ENCODE measurements at regions not wholly inside any gene's neighbourhood (a gene's known extent, or its start where the extent isn't known, plus 50 kb on each side); places are given as distances from the start of the nearest gene placed in this dataset.

GRCh38 chr5:174295702-174296436 is 250.4 kb downstream of the NSG2 start:
- no peaks in the 10 kb centered on the region for H3K4me1 ChIP-seq (ENCODE audit: insufficient read depth, low read length)
- H3K9ac ChIP-seq (ENCODE audit: low read depth, low read length) = no peak overlapping the region
- no peaks in the 10 kb centered on the region for H3K36me3 ChIP-seq (ENCODE audit: insufficient read depth, low read length)
- H3K9me3 ChIP-seq (ENCODE audit: control insufficient read depth, insufficient read depth, low read length) = no peaks in the 10 kb centered on the region; the same call in 1 of the 2 replicates

- Histone ChIP-seq H3K4me1 (ENCODE audit: insufficient read depth, low read length) (0 out of 2 replicates have a peak, but pooled peaks cover 4% of the 10 kb centered on the region), H3K9ac (ENCODE audit: low read depth, low read length) (no peak overlapping the region), H3K9me3 (ENCODE audit: control insufficient read depth, insufficient read depth, low read length) (no peaks in the 10 kb centered on the region), H3K36me3 (ENCODE audit: insufficient read depth, low read length) (no peaks in the 10 kb centered on the region)
These were observed 254.8 kb downstream of the NSG2 start for GRCh38 chr5:174300118-174300940.

- H3K9me3 ChIP-seq (ENCODE audit: control insufficient read depth, insufficient read depth, low read length) = no peaks in the 10 kb centered on the region
- 0 out of 2 replicates have a peak, but pooled peaks cover 4% of the 10 kb centered on the region for H3K4me1 ChIP-seq (ENCODE audit: insufficient read depth, low read length)
- H3K36me3 ChIP-seq (ENCODE audit: insufficient read depth, low read length) = no peaks in the 10 kb centered on the region
- H3K9ac ChIP-seq (ENCODE audit: low read depth, low read length) = no peak overlapping the region
These were observed 255.6 kb downstream of the NSG2 start for GRCh38 chr5:174300941-174301761.

DNA sequence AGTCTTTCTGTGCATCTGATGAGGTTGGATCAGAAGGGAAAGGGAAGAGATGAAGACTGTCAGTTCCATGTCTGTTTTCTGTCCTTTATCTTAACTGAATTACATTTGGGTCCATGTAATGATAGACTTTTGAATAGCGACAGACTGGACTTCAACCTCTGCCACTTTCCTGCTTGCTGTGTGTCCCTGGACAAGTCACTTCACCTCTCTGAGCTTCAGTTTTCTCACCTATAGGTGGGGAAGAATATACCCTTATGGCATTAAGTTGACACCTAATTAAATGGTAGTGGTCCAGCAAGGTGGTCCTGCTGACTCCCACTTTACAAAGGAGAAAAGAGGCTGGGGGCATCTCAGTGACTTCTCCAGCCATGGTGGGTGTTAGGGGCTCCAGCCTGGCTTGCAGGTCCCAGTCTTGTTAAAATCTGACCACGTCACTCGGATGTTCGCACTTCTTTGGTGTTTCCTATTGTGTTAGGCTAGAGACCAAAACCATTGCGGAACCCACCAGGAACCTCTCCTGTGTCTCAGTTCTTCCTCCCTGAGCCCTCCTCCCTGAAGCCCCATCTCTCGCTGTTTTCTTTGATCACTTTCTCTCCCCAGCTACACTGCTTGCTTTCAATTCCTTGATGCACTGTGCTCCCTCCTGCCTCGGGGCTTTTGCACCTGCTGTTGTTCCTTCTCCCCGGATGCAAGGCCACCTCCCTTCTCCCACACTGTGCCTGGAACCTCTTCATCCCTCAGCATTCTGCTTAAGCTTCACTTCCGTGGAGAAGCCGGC is 256.5 kb downstream of the NSG2 start:
- H3K36me3 ChIP-seq (ENCODE audit: insufficient read depth, low read length) = no peaks in the 10 kb centered on the region
- 0 out of 2 replicates have a peak, but pooled peaks cover 4% of the 10 kb centered on the region for H3K4me1 ChIP-seq (ENCODE audit: insufficient read depth, low read length)
- H3K9me3 ChIP-seq (ENCODE audit: control insufficient read depth, insufficient read depth, low read length) = no peaks in the 10 kb centered on the region

GRCh38 chr5:174303035-174303434 is 257.5 kb downstream of the NSG2 start:
- Histone ChIP-seq H3K36me3 (ENCODE audit: insufficient read depth, low read length) (no peaks in the 10 kb centered on the region), H3K9me3 (ENCODE audit: control insufficient read depth, insufficient read depth, low read length) (no peaks in the 10 kb centered on the region), H3K9ac (ENCODE audit: low read depth, low read length) (no peak overlapping the region), H3K4me1 (ENCODE audit: insufficient read depth, low read length) (0 out of 2 replicates have a peak, but pooled peaks cover 4% of the 10 kb centered on the region)

More for the DNA sequence above, 256.5 kb downstream of the NSG2 start:
- H3K9ac ChIP-seq (ENCODE audit: low read depth, low read length) = no peak overlapping the region

GRCh38 chr5:174303437-174304045 is 258.0 kb downstream of the NSG2 start:
- no peaks in the 10 kb centered on the region for H3K9me3 ChIP-seq (ENCODE audit: control insufficient read depth, insufficient read depth, low read length)
- 0 out of 2 replicates have a peak, but pooled peaks cover 4% of the 10 kb centered on the region for H3K4me1 ChIP-seq (ENCODE audit: insufficient read depth, low read length)
- H3K36me3 ChIP-seq (ENCODE audit: insufficient read depth, low read length) = no peaks in the 10 kb centered on the region
- H3K9ac ChIP-seq (ENCODE audit: low read depth, low read length) = no peak overlapping the region

- no peaks in the 10 kb centered on the region for H3K36me3 ChIP-seq (ENCODE audit: insufficient read depth, low read length)
- H3K4me1 ChIP-seq (ENCODE audit: insufficient read depth, low read length) = 0 out of 2 replicates have a peak, but pooled peaks cover 4% of the 10 kb centered on the region
- H3K9me3 ChIP-seq (ENCODE audit: control insufficient read depth, insufficient read depth, low read length) = no peaks in the 10 kb centered on the region
- H3K9ac ChIP-seq (ENCODE audit: low read depth, low read length) = no peak overlapping the region
These were observed 259.8 kb downstream of the NSG2 start for GRCh38 chr5:174305241-174305681.

- no peaks in the 10 kb centered on the region for H3K36me3 ChIP-seq (ENCODE audit: insufficient read depth, low read length)
- no peak overlapping the region for H3K9ac ChIP-seq (ENCODE audit: low read depth, low read length)
- H3K9me3 ChIP-seq (ENCODE audit: control insufficient read depth, insufficient read depth, low read length) = no peaks in the 10 kb centered on the region
- H3K4me1 ChIP-seq (ENCODE audit: insufficient read depth, low read length) = no peaks in the 10 kb centered on the region
These were observed 261.0 kb downstream of the NSG2 start for GRCh38 chr5:174306345-174307030.

- H3K9me3 ChIP-seq (ENCODE audit: control insufficient read depth, insufficient read depth, low read length) = no peaks in the 10 kb centered on the region
- H3K36me3 ChIP-seq (ENCODE audit: insufficient read depth, low read length) = no peaks in the 10 kb centered on the region
- no peaks in the 10 kb centered on the region for H3K4me1 ChIP-seq (ENCODE audit: insufficient read depth, low read length)
- H3K9ac ChIP-seq (ENCODE audit: low read depth, low read length) = no peak overlapping the region
These were observed 261.5 kb downstream of the NSG2 start for GRCh38 chr5:174307031-174307408.

GRCh38 chr5:174307656-174308271 is 262.3 kb downstream of the NSG2 start:
- no peak overlapping the region for H3K9ac ChIP-seq (ENCODE audit: low read depth, low read length)
- H3K9me3 ChIP-seq (ENCODE audit: control insufficient read depth, insufficient read depth, low read length) = no peaks in the 10 kb centered on the region
- no peaks in the 10 kb centered on the region for H3K36me3 ChIP-seq (ENCODE audit: insufficient read depth, low read length)
- no peaks in the 10 kb centered on the region for H3K4me1 ChIP-seq (ENCODE audit: insufficient read depth, low read length)

DNA sequence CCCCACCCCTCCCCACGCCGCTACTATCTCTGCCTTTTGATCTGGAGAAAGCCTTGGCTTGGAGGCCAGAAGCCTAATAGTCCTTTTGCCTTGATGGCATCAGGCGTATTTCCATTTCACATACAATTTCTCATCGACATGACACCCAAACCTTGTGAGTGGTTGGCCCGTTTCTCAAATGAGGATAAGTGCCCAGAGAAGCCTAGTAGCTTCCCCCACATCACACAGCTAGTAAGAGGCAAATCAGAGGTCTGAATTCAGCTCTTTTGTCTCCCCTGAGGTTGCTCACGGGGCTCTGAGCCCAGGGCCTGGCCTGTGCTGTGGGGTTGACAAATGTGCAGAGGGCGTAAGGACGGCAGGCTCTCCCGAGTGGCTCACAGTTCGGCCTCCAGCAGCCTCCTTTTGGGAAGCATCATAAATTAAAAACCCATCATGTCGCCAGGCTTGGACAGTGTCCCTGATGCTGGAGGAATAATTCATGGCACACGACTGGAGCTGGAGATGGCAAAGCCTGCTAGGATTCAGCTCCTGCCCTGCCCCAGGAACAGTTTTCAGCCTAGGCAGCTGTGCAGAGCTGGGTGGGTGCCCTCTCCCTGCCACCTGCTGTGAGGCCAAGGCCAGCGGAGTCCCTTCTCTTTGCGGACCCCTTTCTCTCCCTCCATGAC is 263.8 kb downstream of the NSG2 start:
- Histone ChIP-seq H3K36me3 (ENCODE audit: insufficient read depth, low read length) (no peaks in the 10 kb centered on the region), H3K4me1 (ENCODE audit: insufficient read depth, low read length) (no peaks in the 10 kb centered on the region), H3K9ac (ENCODE audit: low read depth, low read length) (no peak overlapping the region), H3K9me3 (ENCODE audit: control insufficient read depth, insufficient read depth, low read length) (no peaks in the 10 kb centered on the region)

- H3K9ac ChIP-seq (ENCODE audit: low read depth, low read length) = no peak overlapping the region
- no peaks in the 10 kb centered on the region for H3K36me3 ChIP-seq (ENCODE audit: insufficient read depth, low read length)
- no peaks in the 10 kb centered on the region for H3K9me3 ChIP-seq (ENCODE audit: control insufficient read depth, insufficient read depth, low read length)
- H3K4me1 ChIP-seq (ENCODE audit: insufficient read depth, low read length) = no peaks in the 10 kb centered on the region
These were observed 264.7 kb downstream of the NSG2 start for GRCh38 chr5:174310243-174310642.

Data from ES-I3 (cell line).